Esophagus muscularis mucosa (tissue), 3 donors: ENCODE measurements at regions not wholly inside any gene's neighbourhood (a gene's known extent, or its start where the extent isn't known, plus 50 kb on each side); places are given as distances from the start of the nearest gene placed in this dataset.

Experiments
- POLR2A ChIP-seq: fragments of 450-650 bp; IDR thresholded peaks from one replicate; pipeline ENCODE4 v1.6.1; 2017; ENCODE audit warnings: antibody characterized with exemption, moderate library complexity, mild to moderate bottlenecking, low read depth
- TF ChIP-seq, protein P1 (sequence below), 3 experiments: fragments of 200-600 bp in 2 of 3; fragments of 450-650 bp in 1 of 3; sonication (generic) in 2 of 3; IDR thresholded peaks; one replicate each; pipeline ENCODE4 v1.5.1; 2017 to 2019; ENCODE audit warnings: antibody characterized with exemption in 3 of 3, mild to moderate bottlenecking in 2 of 3, moderate library complexity in 1 of 3

DNA sequence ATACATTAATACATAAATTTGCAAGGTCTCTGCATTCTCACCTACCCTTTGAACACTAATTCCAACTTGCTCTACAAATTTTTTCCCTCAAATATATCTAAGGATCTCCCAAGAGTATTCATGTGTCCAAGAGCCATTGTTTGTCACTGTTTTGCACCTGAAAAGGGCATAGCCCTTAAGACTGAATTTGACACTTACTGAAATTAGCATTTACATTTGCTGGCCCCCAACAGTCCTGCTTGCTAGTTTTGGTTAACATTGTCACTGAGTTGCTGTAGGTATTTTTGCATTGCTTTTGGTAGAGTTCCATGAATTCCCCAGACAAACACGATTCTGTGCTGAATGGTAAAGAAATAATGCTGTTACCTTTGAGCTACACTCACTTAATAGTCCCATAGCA, 57.3 kb downstream of the KCNA4 start:
- TF ChIP-seq, protein P1, sequence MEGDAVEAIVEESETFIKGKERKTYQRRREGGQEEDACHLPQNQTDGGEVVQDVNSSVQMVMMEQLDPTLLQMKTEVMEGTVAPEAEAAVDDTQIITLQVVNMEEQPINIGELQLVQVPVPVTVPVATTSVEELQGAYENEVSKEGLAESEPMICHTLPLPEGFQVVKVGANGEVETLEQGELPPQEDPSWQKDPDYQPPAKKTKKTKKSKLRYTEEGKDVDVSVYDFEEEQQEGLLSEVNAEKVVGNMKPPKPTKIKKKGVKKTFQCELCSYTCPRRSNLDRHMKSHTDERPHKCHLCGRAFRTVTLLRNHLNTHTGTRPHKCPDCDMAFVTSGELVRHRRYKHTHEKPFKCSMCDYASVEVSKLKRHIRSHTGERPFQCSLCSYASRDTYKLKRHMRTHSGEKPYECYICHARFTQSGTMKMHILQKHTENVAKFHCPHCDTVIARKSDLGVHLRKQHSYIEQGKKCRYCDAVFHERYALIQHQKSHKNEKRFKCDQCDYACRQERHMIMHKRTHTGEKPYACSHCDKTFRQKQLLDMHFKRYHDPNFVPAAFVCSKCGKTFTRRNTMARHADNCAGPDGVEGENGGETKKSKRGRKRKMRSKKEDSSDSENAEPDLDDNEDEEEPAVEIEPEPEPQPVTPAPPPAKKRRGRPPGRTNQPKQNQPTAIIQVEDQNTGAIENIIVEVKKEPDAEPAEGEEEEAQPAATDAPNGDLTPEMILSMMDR (IDR thresholded peaks at IDR 0.05) = no peak
- TF ChIP-seq POLR2A = no peak
